Esophagus mucosa (tissue), 1 donor: ENCODE measurements at regions not wholly inside any gene's neighbourhood (a gene's known extent, or its start where the extent isn't known, plus 50 kb on each side); places are given as distances from the start of the nearest gene placed in this dataset.
"Not testable (repeated sequence)": the region's sequence is repeated elsewhere in the genome, so short reads cannot be mapped to it uniquely, and the experiment has no call there.

Experiments used
- ATAC-seq: fragments of 200-7000 bp; cut with Tn5 transposase; one replicate; pipeline ENCODE4 v1.9.1; 2020
- donor health status: DM: yes; HTN: yes; CAD: no.

DNA sequence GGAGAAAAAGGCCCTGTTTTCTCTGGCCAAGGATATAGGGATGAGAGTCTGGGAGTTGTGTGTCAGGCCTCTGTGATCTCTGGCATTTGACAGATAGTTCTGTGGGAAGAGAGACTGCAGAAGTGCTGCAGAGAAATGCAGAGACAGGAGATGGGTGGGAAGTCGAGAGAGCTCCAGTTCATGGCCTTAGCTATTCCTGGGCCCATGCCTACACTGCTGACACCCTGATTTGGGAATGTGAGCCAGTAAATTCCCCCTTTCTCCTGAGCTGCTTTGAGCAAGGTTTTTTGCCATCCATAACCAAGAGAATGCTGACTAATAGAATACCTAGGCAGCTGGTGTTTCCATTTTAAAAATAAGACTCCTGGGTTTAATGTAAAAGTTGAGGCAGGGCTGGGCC is 59.3 kb downstream of the EBLN2 start:
- no peak for ATAC-seq

GRCh38 chr3:73121669-73122331 is 60.3 kb downstream of the EBLN2 start:
- no peak for ATAC-seq

DNA sequence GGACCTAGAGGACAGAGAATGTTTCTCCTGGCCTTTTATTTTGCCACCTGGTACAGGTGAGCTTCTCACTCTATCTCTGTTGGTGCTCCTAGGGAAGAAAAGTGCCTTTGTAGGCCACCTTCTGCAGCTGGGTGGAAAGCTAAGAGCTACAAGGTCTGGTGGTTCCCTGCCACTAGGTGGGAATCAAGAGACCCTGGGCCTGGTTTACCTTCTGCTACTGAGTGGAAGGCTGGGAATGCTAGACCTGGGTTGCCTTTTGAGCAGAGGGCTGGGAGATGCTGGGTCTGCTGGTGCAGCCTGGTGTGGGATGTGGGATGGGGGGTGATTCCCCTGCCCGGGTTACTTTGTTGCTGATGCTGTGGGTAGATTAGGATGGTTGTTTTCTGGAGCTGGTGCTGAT is 72.6 kb downstream of the EBLN2 start:
- ATAC-seq: no peak

- no peak for ATAC-seq
Measured at GRCh38 chr3:73136941-73137340, 75.5 kb downstream of the EBLN2 start.

DNA sequence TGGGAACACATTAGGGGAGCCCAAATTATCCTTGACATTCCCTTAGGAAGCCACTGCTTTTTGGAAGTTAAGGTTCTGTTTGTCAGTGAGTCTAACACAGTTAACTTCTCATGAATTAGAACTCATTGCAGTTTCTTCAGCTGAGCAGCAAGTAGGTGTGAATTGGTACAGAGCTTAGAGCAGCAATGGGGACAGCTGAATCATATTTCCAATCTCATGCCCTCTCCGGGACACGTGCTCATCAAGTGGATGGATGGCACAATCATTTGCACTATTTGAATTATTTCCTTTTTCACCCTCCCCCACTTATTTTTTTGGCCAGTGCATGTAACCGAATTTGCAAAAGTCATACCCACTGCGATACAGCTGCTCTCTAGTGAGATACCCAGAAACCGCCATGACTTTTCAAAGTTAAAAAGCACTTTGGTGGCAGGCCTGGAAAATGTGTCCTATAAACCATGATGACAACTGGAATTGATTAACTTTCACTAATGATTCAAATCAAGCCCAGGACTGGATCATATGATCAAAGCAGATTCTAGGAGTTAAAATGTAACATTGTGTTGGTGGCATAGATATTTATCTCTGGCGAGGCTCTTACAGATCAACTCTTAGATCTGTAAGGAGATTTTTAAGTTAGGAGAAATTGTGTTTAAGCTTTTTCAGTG is 76.4 kb downstream of the EBLN2 start:
- ATAC-seq: no peak

GRCh38 chr3:73140772-73141442 is 79.4 kb downstream of the EBLN2 start:
- no peak for ATAC-seq

DNA sequence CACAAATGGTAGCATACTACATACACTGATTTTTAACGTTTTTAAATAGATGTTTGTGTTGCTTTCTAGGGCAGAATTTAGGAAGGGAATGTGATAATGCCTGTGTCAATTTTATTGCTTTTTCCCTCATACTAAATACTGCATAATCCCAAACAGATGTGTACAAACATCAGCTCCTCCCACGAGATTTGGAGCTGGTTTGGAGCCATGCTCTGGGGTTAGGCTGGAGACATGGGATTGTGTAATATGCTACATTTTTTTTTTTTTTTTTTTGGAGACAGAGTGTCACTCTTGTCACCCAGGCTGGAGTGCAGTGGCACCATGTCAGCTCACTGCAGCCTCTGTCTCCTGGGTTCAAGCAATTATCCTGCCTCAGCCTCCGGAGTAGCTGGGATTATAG is 80.1 kb downstream of the EBLN2 start:
- ATAC-seq: no peak

DNA sequence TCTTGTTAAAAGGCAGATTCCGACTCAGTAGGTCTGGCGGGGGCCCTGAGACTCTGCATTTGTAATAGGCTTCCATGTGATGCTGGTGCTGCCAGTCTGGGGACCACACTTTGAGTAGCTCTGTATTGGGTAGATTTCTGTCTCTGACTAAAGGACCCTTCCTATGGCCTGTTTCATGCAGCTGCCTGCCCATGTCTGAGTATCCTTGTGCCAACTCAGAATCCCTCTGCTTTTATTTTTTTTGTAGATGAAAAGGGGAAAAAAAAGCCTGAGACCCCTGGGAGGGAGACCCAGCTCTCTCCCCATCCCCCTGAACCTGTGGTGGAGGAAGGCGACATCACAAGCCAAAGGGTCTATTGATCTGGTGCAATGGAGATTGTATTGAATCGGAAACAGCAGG is 81.9 kb downstream of the EBLN2 start:
- no peak for ATAC-seq

- no peak for ATAC-seq
Measured at GRCh38 chr3:73143821-73144237, 82.4 kb downstream of the EBLN2 start.

DNA sequence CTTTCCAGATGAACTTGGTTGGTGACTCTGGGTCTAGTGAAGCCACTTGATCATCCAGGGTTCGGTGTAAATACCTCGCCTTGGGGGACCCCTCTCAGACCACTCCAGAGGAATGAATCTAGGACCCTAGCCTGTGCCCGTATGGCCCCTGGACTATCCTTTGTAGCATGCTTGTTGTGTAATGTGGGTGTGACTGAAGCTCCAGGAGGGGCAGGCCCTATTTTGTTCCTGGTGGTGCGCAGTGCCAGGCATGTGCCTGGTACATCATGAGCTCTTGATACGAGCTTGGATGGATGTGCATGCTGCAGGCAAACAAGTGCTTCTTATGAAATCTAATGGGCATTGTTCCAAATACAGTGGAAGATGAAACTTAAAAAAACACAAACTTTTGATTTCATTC is 82.8 kb downstream of the EBLN2 start:
- ATAC-seq: no peak

GRCh38 chr3:73144828-73145227 is 83.4 kb downstream of the EBLN2 start:
- ATAC-seq: no peak

- ATAC-seq: not testable (repeated sequence)
Measured at GRCh38 chr3:73147479-73147878, 86.0 kb downstream of the EBLN2 start.

DNA sequence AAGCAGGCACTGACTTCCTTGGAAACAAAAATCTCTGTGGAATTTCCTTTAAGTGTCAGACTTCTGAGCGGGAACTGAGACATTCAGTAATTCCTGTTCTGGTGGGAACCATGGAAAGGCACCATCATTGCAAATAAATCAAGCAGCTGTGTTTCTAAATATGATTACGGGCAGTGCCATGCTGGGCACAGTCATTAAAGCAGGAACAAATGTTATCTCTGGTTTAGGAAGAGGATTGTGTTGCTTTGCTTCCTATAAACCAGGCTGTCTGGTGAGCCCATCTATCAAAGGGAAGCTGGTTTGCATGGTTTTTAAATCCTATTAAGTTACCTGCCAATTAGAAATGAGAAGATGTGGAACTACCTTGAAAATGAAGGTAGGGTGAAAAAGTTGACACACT is 86.7 kb downstream of the EBLN2 start:
- no peak for ATAC-seq

- ATAC-seq: no peak
Measured at GRCh38 chr3:73148682-73149081, 87.2 kb downstream of the EBLN2 start.

DNA sequence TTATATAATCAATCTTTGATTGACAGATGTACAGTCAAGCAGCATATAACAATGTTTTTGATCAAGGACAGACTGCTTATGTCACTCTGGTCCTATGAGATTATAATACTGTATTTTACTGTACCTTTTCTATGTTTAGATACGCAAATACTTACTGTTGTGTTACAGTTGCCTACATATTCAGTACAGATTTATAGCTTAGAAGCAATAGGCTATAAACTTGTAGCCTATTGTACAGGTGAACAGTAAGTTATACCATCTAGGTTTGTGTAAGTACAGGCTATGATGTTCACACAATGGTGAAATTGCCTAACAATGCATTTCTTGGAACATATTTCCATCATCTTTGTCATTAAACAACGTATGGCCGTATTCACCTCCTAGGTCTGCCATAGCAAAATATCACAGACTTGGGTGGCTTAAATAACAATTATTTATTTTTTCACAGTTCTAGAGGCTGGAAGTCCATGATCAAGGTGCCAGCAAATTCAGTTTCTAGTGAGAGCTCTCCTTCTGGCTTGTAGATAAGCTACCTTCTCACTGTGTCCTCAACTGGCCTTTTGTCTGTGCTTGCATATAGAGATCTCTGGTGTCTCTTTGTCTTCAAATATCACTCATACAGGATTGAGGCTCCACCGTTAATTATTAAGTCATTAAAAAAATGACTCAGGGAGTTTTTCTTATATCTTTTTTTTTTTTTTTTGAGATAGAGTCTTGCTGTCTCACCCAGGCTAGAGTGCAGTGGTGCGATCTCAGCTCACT is 89.1 kb downstream of the EBLN2 start:
- no peak for ATAC-seq

GRCh38 chr3:73152571-73152970 is 91.1 kb downstream of the EBLN2 start:
- ATAC-seq: not testable (repeated sequence)

DNA sequence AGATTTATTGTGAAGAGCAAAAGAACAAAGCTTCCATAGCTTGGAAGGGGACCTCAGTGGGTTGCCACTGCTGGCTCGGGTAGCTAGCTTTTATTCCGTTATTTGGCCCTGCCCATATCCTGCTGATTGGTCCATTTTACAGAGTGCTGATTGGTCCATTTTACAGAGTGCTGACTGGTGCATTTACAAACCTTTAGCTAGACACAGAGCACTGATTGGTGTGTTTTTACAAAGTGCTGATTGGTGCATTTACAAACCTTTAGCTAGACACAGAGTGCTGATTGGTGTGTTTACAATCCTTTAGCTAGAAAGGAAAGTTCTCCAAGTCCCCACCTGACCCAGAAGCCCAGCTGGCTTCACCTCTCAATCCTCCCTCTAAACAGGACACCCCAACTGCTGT is 91.6 kb downstream of the EBLN2 start:
- not testable (repeated sequence) for ATAC-seq

DNA sequence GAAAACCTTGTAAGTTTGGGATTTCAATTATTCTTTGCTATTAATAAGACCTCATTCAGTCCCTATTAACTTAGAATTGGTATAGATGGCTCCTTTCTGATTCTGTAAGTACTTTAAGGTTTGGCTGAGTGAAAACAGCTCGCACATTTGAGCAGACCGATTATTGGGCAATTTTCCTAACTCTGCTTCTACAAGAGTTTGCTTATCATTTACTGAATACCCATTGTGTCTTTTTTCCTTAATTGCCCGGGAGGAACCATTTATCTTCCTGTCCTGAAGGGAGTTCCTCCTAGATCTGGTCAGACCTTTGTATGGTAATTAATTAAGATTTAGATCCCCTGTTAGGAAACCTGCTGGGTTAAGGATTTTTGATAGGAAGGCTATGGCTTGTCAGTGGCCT is 92.8 kb downstream of the EBLN2 start:
- not testable (repeated sequence) for ATAC-seq

DNA sequence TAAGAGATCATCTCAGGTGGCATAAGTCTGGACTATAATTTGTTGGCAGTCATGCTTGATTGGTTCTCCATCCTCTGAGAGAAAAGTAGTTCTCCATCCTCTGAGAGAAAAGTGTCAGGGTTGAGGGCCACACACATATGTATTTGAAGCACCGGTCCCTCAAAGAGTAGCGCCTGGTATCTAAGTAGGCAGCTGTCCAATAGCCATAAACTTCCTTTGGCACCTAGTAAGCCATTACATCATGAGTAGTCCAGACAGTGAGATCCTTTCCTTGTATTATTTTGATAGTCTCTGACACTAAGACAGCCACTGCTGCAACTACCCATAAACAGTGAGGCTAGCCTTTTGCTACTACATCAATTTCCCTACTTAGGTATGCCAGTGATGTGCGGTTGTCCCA is 94.0 kb downstream of the EBLN2 start:
- not testable (repeated sequence) for ATAC-seq

DNA sequence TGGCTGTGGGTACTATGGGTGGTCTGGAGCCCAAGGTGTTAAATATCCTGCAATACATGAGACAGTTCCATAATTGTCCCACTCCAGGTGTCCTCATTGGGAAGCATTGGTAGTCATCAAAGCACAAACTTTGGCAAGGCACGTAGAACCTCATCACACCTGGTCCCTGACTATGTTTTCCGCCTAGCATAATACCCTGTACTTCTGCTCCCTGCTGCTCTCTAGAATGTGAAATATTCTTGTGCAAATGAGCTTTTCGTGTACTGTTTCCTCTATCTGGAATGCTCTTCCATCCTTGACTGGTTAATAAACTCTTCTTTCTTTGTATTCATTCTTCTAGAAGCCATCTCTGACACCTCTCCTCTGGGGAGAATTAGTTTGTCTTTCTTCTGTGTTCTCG is 103.2 kb downstream of the EBLN2 start:
- no peak for ATAC-seq

DNA sequence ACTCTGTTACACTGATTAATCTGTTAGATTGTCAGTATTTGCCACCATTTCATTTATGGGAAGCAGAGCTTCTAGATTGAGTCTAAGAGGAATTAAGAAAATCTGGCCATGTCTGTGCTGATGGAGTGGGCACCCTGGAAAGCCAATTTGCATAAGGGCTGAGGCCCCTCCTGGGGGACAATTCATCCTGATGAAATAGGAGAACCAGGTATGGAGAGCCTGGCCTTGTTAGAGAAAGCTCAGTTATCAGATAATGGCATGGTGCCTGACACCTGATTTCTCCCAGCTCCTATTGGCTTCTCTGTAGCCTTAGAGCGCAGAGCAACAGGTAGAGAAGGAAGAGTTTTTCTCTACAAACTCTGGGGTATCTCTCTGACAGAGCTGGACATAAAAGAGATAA is 114.2 kb downstream of the EBLN2 start:
- no peak for ATAC-seq

DNA sequence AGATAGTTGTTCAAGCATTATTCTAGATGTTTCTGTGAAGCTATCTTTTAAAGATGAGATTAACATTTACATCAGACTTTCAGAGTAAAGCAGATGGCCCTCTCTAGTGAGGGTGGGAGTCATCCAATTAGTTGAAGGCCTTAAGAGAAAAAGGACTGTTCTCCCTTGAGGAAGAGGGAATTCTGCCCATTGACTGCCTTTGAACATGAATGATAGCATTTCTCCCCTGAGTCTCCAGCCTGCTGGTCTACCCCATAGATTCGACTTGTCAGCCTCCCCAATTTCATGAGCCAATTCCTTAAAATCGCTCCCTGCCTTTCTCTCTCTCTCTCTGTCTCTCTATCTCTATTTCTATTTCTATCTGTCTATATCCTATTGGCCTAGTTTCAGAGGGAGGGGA is 115.5 kb downstream of the EBLN2 start:
- no peak for ATAC-seq

- ATAC-seq: no peak
Measured at GRCh38 chr3:73177827-73178226, 116.4 kb downstream of the EBLN2 start.
